Activated T-cell treated with anti-CD3 and anti-CD28 coated beads, Interleukin-2, amount 50 U/mL, for 48 hours (primary cell): ENCODE measurements at regions not wholly inside any gene's neighbourhood (a gene's known extent, or its start where the extent isn't known, plus 50 kb on each side); places are given as distances from the start of the nearest gene placed in this dataset.
"Not testable (repeated sequence)": the region's sequence is repeated elsewhere in the genome, so short reads cannot be mapped to it uniquely, and the experiment has no call there.

Experiments
- DNase-seq, 2 experiments: peaks; one replicate each; pipeline ENCODE4 v3.0.0-alpha.2; 2020

DNA sequence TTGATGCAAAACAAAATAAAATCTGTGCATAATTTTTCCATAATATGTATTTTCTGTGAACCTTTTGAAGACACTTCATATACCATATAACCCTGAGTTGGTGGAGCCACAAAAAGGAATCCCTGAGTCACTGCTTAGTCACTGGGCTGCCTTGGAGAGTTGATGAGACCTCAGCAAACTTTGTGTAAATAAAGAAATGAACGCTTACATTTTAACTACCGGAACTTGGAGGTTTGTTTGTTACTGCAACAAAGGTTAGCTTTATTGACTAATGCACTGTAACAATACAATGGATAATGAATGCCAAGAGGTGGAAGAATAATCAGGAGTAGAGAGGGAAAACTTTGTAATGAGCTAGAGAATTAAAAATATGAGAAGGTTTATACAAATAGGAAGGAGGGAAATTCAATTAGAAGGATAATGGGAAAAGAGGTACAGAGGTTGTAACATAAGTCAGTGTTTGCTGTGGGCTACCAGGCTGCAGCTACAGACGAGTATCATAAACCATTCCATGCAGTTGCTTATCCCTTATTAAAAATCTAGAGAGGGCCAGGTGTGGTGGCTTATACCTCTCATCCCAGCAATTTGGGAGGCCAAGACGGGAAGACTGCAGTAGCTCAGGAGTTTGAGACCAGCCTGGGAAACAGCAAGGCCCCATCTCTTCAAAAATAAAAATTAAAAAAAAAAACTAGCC lies 1042.1 kb downstream of the TYW1 start:
- DNase-seq = no peak

DNA sequence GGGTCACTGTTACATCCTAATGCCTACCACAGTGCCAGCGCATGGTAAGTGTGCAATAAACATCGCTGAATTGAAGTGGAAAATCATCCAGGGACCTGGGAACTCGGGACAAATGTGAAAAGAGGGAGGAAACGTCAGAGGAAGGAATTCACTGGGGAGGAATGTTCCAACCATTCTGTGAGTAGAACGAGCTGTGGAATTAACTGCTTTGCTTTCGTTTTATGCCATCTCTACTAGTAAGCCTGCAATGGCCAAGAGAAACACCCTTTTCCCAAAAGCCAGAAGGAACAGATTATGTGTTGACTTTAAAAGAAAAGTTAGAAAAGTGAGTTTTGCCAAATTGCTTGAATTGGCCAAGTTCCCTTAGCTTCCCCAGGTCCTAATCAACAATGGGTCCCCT lies 1044.9 kb downstream of the TYW1 start:
- no peak for DNase-seq

DNA sequence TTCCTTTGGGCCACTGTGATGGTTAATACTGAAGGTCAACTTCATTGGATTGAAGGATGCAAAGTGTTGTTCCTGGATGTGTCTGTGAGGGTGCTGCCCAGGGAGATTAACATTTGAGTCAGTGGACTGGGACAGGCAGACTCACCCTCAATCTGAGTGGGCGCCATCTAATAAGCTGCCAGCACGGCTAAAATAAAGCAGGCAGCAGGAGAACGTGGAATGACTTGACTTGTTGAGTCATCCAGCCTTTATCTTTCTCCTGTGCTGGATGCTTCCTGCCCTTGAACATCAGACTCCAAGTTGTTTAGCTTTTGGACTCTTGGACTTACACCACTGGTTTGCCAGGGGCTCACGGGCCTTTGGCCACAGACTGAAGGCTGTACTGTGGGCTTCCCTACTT lies 1046.9 kb downstream of the TYW1 start:
- DNase-seq = no peak

DNA sequence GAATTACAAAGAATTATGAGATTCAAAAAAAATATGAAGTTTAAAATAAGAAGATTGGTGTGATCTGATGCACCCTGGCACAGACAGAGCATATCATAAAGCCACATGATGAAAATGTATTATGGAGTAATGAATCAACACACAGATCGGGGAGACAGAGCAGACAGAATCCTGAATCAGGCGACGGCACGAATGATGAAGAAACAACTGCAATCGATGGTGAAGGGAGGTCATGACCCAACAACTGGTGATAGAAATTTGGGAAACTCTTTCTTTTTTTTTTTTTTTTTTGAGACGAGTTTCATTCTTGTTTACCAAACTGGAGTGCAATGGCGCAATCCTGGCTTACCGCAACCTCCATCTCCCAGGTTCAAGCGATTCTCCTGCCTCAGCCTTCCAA lies 1054.0 kb downstream of the TYW1 start:
- no peak for DNase-seq

DNA sequence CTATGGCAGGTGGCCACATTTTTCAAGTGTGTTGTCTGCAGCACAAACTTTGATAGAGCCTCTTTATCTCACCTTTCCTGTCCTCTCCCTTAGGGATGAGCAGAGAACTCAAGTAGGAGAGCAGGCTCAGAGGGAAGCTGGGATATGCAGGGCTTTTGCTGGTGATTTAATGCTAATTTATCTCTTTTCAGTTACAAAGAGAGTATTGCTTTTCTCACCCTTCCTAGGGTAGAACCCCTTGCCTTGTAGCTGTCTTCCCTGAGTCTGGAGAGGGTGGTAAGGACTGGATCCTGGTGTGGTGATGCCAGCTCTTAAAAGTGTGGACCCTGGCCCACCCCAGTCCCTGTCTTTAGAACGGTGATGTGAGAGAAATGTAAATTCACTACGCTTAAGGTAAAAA lies 1061.4 kb downstream of the TYW1 start:
- no peak for DNase-seq

DNA sequence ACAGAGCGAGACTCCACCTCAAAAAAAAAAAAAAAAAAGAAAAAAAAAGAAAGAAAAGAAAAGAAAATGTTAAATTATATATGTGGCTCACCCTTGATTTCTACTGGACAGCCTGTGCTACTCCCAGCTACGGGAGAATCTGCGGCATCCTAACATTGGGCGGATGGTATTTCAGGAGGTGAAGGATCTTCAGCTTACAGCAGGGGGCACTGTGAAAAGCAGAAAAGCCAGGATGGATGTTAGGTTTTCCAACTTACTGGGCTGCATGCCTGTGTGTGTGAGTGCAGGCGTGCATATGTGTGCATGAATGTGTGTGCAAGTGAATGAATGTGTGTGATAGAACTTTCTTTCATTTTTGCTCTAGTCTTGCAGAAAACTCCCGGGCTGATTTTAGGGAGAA lies 1066.5 kb downstream of the TYW1 start:
- no peak for DNase-seq

- DNase-seq = no peak
These were observed 1068.9 kb downstream of the TYW1 start for GRCh38 chr7:68065581-68065980.

DNA sequence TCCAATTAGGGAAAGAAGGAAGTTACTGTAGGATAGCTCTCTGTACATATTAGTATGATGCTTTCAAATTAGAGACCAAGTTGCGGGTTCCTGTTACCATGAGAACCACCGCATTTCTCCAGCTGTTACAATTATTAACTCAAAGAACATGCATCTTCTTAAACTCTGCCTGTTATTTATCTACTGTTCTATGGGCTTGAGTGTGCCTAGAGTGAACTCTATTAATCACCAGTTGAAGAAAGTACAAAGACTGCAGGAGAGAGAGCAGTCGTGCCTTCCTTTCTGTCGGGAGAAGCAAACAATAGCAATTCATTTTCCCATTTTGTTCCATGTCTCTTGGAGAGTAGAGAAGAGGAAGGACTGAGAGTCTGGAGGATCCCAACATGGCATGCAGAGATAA lies 1071.2 kb downstream of the TYW1 start:
- DNase-seq = no peak

- DNase-seq = no peak
These were observed 1074.4 kb downstream of the TYW1 start for GRCh38 chr7:68070992-68071391.

GRCh38 chr7:68073701-68074100 lies 1077.1 kb downstream of the TYW1 start:
- DNase-seq = no peak

GRCh38 chr7:68074242-68074641 lies 1077.6 kb downstream of the TYW1 start:
- no peak for DNase-seq

- no peak for DNase-seq
These were observed 1081.6 kb downstream of the TYW1 start for GRCh38 chr7:68078157-68078710.

DNA sequence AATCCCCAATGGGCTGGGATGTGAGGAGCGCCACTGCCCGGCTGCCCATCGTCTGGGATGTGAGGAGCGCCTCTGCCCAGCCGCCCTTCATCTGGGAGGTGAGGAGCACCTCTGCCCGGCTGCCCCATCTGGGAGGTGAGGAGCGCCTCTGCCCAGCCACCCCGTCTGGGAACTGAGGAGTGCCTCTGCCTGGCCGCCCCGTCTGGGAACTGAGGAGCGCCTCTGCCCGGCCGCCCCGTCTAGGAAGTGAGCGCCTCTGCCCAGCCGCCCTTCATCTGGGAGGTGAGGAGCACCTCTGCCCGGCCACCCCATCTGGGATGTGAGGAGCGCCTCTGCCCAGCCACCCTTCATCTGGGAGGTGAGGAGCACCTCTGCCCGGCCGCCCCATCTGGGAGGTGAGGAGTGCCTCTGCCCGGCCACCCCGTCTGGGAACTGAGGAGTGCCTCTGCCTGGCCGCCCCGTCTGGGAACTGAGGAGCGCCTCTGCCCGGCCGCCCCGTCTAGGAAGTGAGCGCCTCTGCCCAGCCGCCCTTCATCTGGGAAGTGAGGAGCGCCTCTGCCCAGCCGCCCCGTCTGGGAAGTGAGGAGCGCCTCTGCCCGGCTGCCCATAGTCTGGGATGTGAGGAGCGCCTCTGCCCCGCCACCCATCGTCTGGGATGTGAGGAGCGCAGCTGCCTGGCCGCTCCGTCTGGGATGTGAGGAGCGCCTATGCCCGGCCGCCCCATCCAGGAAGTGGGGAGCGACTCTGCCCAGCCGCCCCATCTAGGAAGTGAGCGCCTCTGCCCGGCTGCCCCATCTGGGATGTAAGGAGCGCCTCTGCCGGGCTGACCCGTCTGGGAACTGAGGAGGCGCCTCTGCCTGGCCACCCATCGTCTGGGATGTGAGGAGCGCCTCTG lies 1085.7 kb downstream of the TYW1 start:
- not testable (repeated sequence) for DNase-seq

GRCh38 chr7:68082961-68083657 lies 1086.5 kb downstream of the TYW1 start:
- DNase-seq = not testable (repeated sequence)

DNA sequence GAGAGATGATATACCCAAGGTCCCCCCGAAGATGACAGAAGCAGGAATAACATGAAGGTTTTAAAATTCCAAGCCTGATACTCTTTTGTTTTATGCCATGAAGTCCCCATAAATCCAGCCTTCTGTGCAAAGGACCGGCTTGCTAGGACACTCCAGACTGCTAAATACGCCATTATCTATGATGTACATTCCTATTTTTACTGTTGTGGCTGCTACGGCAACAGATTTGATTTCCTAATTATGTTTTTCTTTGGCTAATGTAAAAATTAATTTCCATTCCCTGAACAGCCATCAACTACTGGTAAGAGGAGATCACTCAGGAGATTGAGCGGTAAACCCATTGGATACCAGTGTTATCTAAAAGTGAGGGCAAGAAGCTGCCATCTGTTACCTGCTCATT lies 1090.8 kb downstream of the TYW1 start:
- no peak for DNase-seq

DNA sequence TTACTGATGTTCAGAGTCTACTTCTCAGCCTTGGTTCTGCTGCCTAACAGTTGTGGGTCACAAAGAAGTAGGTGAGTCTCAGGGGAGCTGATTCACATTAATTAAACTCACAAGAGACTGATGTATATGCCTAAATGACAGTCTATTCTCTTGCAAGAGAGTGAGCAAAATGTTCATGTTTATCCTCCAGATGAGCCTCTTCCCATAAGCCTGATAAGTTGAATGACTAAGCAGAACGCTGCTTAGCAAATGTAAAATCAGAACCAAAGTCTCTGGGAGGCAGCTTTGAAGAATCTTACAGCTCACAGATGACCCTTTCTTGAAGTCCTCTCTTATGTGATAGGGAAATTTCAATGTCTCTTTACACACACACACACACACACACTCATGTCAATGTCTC lies 1092.2 kb downstream of the TYW1 start:
- no peak for DNase-seq

- not testable (repeated sequence) for DNase-seq
These were observed 1093.6 kb downstream of the TYW1 start for GRCh38 chr7:68090256-68090655.

- DNase-seq = no peak
These were observed 1106.7 kb downstream of the TYW1 start for GRCh38 chr7:68103319-68103718.

- no peak for DNase-seq
These were observed 1110.6 kb downstream of the TYW1 start for GRCh38 chr7:68107261-68107660.

DNA sequence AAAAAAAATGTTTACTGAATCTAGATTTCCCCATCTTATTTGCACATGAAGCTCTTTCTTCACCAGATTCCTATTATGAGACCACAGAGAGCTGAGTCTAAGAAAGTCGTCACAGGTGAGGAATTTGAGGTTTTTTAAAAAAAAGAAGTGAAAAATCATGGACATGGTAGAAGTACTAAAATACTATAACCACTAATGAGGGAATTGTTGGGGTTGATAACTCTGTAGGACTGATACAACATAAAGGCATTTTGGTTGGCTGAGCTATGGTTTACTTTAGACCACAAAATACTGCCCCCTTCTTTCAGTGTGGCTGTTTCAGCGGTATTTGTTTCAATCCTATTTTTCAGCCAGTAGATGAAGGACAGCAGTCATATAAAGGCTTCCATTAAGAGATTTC lies 1111.3 kb downstream of the TYW1 start:
- no peak for DNase-seq

DNA sequence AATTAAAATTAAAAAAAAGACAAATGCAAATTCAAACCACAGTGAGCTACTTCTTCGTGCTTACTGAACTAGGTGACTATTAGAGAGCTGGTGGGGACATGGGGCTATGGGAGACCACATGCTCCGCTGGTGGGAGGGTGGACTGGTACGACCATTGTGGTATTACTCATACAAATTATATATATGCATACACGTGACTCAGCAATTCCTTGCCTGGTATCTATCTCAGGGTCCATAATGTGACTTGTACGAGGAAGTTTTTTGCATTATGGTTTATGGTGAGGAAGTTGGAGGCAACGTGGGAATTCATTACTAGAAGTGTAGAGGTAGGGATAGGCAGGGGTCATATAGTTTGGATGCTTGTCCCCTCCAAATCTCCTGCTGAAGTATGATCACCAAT lies 1112.7 kb downstream of the TYW1 start:
- DNase-seq = no peak

- DNase-seq = no peak
These were observed 1122.8 kb downstream of the TYW1 start for GRCh38 chr7:68119411-68119810.

DNA sequence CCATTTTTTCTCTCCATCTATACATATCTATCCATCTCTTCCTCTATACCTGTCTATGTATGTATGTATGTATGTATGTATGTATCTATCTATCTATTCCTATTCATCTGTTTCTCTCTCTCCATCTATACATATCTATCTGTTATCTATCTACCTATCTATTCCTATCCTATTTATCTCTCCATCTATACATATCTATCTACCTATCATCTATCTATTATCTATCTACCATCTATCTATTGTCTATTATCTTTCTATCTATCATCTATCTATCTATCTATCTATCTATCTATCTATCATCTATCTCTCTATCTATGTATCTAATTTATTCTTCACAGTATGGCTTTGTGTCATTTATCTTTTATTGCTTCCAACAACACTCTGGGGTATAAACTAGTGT lies 1124.4 kb downstream of the TYW1 start:
- DNase-seq = no peak
